ENCODE measurements at regions not wholly inside any gene's neighbourhood (a gene's known extent, or its start where the extent isn't known, plus 50 kb on each side); places are given as distances from the start of the nearest gene placed in this dataset.
"Not testable (repeated sequence)": the region's sequence is repeated elsewhere in the genome, so short reads cannot be mapped to it uniquely, and the experiment has no call there.

DNA sequence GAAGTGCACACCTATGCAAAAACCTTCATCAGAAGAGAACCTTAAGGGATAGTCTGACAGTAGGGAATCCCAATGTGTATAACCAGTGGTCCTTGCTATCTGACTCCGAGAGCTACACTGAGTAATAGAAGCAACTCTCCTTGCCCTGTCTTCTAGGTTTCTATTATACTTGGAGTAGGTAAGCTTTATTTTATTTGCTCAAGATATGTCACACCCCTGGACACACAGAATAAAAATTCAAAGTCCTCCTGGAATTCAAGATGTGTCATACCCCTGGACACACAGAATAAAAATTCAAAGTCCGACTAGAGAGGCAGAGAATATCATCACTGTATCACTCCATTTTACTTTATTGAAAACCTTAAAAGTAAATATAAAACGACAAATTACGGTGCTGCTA is 69.5 kb upstream of the NBPF11 start:
- TF ChIP-seq, protein P1, sequence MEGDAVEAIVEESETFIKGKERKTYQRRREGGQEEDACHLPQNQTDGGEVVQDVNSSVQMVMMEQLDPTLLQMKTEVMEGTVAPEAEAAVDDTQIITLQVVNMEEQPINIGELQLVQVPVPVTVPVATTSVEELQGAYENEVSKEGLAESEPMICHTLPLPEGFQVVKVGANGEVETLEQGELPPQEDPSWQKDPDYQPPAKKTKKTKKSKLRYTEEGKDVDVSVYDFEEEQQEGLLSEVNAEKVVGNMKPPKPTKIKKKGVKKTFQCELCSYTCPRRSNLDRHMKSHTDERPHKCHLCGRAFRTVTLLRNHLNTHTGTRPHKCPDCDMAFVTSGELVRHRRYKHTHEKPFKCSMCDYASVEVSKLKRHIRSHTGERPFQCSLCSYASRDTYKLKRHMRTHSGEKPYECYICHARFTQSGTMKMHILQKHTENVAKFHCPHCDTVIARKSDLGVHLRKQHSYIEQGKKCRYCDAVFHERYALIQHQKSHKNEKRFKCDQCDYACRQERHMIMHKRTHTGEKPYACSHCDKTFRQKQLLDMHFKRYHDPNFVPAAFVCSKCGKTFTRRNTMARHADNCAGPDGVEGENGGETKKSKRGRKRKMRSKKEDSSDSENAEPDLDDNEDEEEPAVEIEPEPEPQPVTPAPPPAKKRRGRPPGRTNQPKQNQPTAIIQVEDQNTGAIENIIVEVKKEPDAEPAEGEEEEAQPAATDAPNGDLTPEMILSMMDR (CRISPR knock-in tag; IDR thresholded peaks at IDR 0.05) = not testable (repeated sequence)
- not testable (repeated sequence) for TF ChIP-seq MAFK (conservative IDR thresholded peaks at IDR 0.05 in 1 of 2, IDR thresholded peaks at IDR 0.05 in 1 of 2; ENCODE audit: low read length in 2 of 2); GFI1 (CRISPR knock-in tag; IDR thresholded peaks at IDR 0.05; ENCODE audit: borderline replicate concordance); PRPF4 (IDR thresholded peaks at IDR 0.05; ENCODE audit: low read depth, low read length, poor library complexity, severe bottlenecking); FOXM1 (CRISPR knock-in tag; IDR thresholded peaks at IDR 0.05); SMAD1 (CRISPR knock-in tag; IDR thresholded peaks at IDR 0.05; ENCODE audit: borderline replicate concordance, low read depth); MEF2D (CRISPR knock-in tag; IDR thresholded peaks at IDR 0.05)
- TF ChIP-seq, protein P2, sequence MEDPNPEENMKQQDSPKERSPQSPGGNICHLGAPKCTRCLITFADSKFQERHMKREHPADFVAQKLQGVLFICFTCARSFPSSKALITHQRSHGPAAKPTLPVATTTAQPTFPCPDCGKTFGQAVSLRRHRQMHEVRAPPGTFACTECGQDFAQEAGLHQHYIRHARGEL (CRISPR knock-in tag; IDR thresholded peaks at IDR 0.05) = not testable (repeated sequence)
